GM12872 (cell line): ENCODE measurements at regions not wholly inside any gene's neighbourhood (a gene's known extent, or its start where the extent isn't known, plus 50 kb on each side); places are given as distances from the start of the nearest gene placed in this dataset.

ENCODE experiments used
- TF ChIP-seq, protein P1 (sequence below): IDR thresholded peaks from 3 replicates; pipeline ENCODE4 v1.5.1; 2011; ENCODE audit warnings: low read depth, mild to moderate bottlenecking, low read length, moderate library complexity; ENCODE audit not compliant: insufficient read depth

DNA sequence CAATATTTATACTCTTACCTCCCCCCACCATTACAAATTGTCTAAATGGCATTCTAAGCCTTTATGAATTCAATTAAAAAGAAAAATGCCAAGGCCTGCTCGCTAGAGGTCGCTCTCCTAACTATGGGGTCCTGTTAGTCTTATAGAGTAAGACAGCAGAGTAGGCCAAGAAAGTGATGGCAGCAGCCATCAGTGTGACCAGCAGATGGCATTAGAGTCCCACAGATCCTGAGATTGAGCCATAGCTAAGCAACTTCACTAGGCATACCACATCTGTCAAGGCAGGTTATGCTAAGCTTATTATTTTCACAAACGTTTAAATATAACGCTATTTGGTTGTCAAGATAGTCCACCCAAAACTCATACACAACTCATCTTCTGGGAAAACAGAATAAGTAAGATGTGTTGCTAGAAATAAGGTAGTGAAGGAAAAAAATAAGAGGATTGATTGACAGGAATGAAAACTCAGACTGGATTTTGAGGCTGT is 57.6 kb upstream of the SCAF8 start:
- TF ChIP-seq, protein P1, sequence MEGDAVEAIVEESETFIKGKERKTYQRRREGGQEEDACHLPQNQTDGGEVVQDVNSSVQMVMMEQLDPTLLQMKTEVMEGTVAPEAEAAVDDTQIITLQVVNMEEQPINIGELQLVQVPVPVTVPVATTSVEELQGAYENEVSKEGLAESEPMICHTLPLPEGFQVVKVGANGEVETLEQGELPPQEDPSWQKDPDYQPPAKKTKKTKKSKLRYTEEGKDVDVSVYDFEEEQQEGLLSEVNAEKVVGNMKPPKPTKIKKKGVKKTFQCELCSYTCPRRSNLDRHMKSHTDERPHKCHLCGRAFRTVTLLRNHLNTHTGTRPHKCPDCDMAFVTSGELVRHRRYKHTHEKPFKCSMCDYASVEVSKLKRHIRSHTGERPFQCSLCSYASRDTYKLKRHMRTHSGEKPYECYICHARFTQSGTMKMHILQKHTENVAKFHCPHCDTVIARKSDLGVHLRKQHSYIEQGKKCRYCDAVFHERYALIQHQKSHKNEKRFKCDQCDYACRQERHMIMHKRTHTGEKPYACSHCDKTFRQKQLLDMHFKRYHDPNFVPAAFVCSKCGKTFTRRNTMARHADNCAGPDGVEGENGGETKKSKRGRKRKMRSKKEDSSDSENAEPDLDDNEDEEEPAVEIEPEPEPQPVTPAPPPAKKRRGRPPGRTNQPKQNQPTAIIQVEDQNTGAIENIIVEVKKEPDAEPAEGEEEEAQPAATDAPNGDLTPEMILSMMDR = peak; percentile 98

DNA sequence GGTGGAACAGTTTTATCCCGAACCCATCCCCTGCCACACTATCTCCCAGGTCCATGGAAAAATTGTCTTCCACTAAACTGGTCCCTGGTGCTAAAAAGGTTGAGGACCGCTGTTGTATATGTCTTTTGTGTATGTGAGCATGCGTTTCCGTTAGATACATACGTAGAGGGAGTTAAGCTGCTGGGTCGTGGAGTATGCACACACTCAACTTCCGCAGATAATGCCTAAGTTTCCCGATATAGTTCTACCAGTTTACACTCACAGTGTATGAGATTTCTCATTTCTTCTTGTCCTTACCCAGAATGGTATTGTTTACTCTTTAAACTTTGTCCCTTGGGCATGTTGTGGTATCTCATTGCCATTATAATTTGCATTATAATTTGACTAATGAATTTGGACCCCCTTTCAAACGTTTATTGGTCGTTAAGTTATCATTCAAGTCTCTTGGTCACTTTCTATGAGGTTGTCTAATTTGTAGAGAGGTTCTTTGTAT is 50.5 kb upstream of the SCAF8 start:
- TF ChIP-seq, protein P1 = no peak
